Endodermal cell (in vitro differentiated cells): ENCODE measurements at regions not wholly inside any gene's neighbourhood (a gene's known extent, or its start where the extent isn't known, plus 50 kb on each side); places are given as distances from the start of the nearest gene placed in this dataset.

Source experiments
- DNase-seq: peaks from one replicate; pipeline ENCODE4 v3.0.0-alpha.2; 2017
- H3K27ac ChIP-seq: 2 replicates; pipeline ENCODE4 v1.5.1; 2013; ENCODE audit warnings: mild to moderate bottlenecking, low read depth, low read length, moderate library complexity
- H3K27me3 ChIP-seq: 2 replicates; pipeline ENCODE4 v1.6.1; 2013; ENCODE audit warnings: mild to moderate bottlenecking, low read length, moderate library complexity; ENCODE audit not compliant: insufficient read depth, control insufficient read depth, poor library complexity, severe bottlenecking
- H3K36me3 ChIP-seq: 2 replicates; pipeline ENCODE4 v1.7.0; 2013; ENCODE audit warnings: mild to moderate bottlenecking, low read length, moderate library complexity; ENCODE audit not compliant: control insufficient read depth, insufficient read depth
- H3K4me1 ChIP-seq: one replicate; pipeline ENCODE4 v1.7.0; 2013; ENCODE audit warnings: low read length; ENCODE audit not compliant: control insufficient read depth, insufficient read depth
- H3K4me3 ChIP-seq: 2 replicates; pipeline ENCODE4 v1.5.1; 2013; ENCODE audit warnings: mild to moderate bottlenecking, low read length, moderate library complexity
- H3K9ac ChIP-seq: 2 replicates; pipeline ENCODE4 v1.6.1; 2013; ENCODE audit warnings: mild to moderate bottlenecking, low read length, moderate library complexity; ENCODE audit not compliant: poor library complexity, severe bottlenecking; ENCODE audit errors: extremely low read depth
- H3K9me3 ChIP-seq: 2 replicates; pipeline ENCODE4 v1.6.1; 2013; ENCODE audit warnings: mild to moderate bottlenecking, low read length, moderate library complexity; ENCODE audit not compliant: control insufficient read depth
- H3K27ac Mint-ChIP-seq: 2 replicates; pipeline ENCODE4 v1.8.0; 2020; ENCODE audit warnings: mixed read lengths
- H3K27me3 Mint-ChIP-seq: 2 replicates; pipeline ENCODE4 v1.8.0; 2021; ENCODE audit warnings: mild to moderate bottlenecking, mixed read lengths; ENCODE audit not compliant: insufficient read depth
- H3K36me3 Mint-ChIP-seq: 2 replicates; pipeline ENCODE4 v1.8.0; 2020; ENCODE audit warnings: low read depth, mixed read lengths
- H3K4me1 Mint-ChIP-seq: 2 replicates; pipeline ENCODE4 v1.8.0; 2020; ENCODE audit warnings: mixed read lengths
- H3K4me3 Mint-ChIP-seq: 2 replicates; pipeline ENCODE4 v1.8.0; 2020; ENCODE audit warnings: mild to moderate bottlenecking, moderate library complexity, mixed read lengths
- H3K9me3 Mint-ChIP-seq: 2 replicates; pipeline ENCODE4 v1.8.0; 2020; ENCODE audit warnings: mild to moderate bottlenecking, mixed read lengths
- WGBS, 2 experiments: methylation state at CpG; one replicate each; pipeline versions ENCODE4 v1.1.5 to v1.1.7; 2013; ENCODE audit warnings: missing lambda C conversion rate in 2 of 2, mixed read lengths in 1 of 2; ENCODE audit not compliant: insufficient coverage in 1 of 2, insufficient read length in 1 of 2; 5-methylcytosine and 5-hydroxymethylcytosine counted together
- TF ChIP-seq, protein P1 (sequence below): fragments of 200-600 bp; sonication (generic); conservative IDR thresholded peaks from 2 replicates; pipeline ENCODE4 v1.5.0; 2021; ENCODE audit warnings: antibody characterized with exemption, mild to moderate bottlenecking

- H3K4me3 Mint-ChIP-seq: no peak overlapping the region
- no peaks in the 10 kb centered on the region for H3K36me3 Mint-ChIP-seq
- no peak overlapping the region for H3K9ac ChIP-seq
- H3K4me3 ChIP-seq: no peak overlapping the region
- H3K27me3 ChIP-seq: no peaks in the 10 kb centered on the region
- DNase-seq: no peak
- no peak overlapping the region for H3K27ac ChIP-seq
- peaks cover 3% of the 10 kb centered on the region for H3K9me3 Mint-ChIP-seq
- H3K9me3 ChIP-seq: no peaks in the 10 kb centered on the region
- no peak overlapping the region for H3K27ac Mint-ChIP-seq
- no peaks in the 10 kb centered on the region for H3K4me1 Mint-ChIP-seq
- no peaks in the 10 kb centered on the region for H3K4me1 ChIP-seq
- H3K27me3 Mint-ChIP-seq: no peaks in the 10 kb centered on the region
- TF ChIP-seq, protein P1, sequence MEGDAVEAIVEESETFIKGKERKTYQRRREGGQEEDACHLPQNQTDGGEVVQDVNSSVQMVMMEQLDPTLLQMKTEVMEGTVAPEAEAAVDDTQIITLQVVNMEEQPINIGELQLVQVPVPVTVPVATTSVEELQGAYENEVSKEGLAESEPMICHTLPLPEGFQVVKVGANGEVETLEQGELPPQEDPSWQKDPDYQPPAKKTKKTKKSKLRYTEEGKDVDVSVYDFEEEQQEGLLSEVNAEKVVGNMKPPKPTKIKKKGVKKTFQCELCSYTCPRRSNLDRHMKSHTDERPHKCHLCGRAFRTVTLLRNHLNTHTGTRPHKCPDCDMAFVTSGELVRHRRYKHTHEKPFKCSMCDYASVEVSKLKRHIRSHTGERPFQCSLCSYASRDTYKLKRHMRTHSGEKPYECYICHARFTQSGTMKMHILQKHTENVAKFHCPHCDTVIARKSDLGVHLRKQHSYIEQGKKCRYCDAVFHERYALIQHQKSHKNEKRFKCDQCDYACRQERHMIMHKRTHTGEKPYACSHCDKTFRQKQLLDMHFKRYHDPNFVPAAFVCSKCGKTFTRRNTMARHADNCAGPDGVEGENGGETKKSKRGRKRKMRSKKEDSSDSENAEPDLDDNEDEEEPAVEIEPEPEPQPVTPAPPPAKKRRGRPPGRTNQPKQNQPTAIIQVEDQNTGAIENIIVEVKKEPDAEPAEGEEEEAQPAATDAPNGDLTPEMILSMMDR: no peak
- no peaks in the 10 kb centered on the region for H3K36me3 ChIP-seq
- 92 to 100% methylated on average over 3 to 4 of the region's 4 CpGs for WGBS, 2 experiments
Observed at GRCh38 chr6:109229536-109229935, 134.2 kb downstream of the CEP57L1 start.

DNA sequence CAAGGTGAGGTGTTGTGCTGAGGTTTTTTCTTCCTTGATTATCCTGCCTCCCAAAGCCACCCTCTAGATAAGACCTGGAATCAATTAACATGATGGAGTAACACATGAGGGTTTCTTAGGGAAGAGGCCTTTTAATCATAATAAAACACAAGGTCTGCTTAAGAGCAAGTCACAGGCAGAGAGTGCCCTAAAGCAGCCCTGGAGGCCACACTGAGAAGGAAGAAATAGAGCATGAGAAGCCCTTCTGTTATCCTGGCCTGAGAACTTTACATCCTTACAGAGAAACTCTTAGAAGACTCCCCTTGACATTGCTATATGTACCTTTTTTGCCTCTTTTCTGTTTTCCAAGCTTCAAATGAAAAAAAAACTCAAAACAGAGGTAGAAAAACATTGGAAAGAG lies 132.3 kb downstream of the CEP57L1 start:
- H3K4me3 ChIP-seq: no peak overlapping the region
- TF ChIP-seq, protein P1: no peak
- no peaks in the 10 kb centered on the region for H3K36me3 ChIP-seq
- Mint-ChIP-seq H3K9me3 (peaks cover 2% of the 10 kb centered on the region), H3K27ac (no peak overlapping the region), H3K4me3 (no peak overlapping the region), H3K36me3 (no peaks in the 10 kb centered on the region), H3K27me3 (no peaks in the 10 kb centered on the region), H3K4me1 (no peaks in the 10 kb centered on the region)
- H3K9ac ChIP-seq: no peak overlapping the region
- no peaks in the 10 kb centered on the region for H3K9me3 ChIP-seq
- H3K4me1 ChIP-seq: no peaks in the 10 kb centered on the region
- no peak overlapping the region for H3K27ac ChIP-seq
- H3K27me3 ChIP-seq: no peaks in the 10 kb centered on the region
- DNase-seq: no peak

- Histone ChIP-seq H3K4me1 (no peaks in the 10 kb centered on the region), H3K36me3 (no peaks in the 10 kb centered on the region), H3K27me3 (no peaks in the 10 kb centered on the region), H3K9ac (no peak overlapping the region), H3K4me3 (no peak overlapping the region), H3K9me3 (no peaks in the 10 kb centered on the region), H3K27ac (no peak overlapping the region)
- TF ChIP-seq, protein P1: no peak
- no peaks in the 10 kb centered on the region for H3K27me3 Mint-ChIP-seq
- DNase-seq: no peak
- no peaks in the 10 kb centered on the region for H3K4me1 Mint-ChIP-seq
- no peaks in the 10 kb centered on the region for H3K36me3 Mint-ChIP-seq
- peaks cover 2% of the 10 kb centered on the region for H3K9me3 Mint-ChIP-seq
- no peak overlapping the region for H3K27ac Mint-ChIP-seq
- no peak overlapping the region for H3K4me3 Mint-ChIP-seq
Observed at GRCh38 chr6:109226353-109226752, 131.0 kb downstream of the CEP57L1 start.
